ENCODE measurements at regions not wholly inside any gene's neighbourhood (a gene's known extent, or its start where the extent isn't known, plus 50 kb on each side); places are given as distances from the start of the nearest gene placed in this dataset.

DNA sequence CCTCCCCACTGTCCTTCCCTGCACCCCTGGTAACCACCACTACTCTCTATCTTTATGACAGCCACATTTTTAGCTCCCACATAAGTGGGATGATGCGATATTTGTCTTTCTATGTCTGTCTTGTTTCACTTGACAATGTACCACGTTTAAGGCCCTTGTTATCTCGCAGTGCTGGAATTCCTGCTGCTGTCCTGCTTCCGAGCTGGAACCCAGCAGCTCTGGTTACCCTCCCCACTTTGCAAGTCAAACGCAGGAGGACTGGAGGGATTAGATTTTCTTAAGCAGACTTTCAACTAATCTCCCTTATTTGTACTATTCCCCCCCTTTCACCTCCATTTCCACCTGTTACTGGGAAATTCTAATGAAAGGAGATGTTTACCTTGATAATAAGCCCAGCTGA, 59.1 kb upstream of the PDX1 start:
- intact Hi-C loops (cut with micrococcal nuclease; ENCODE audit: unreplicated experiment) = no loop called here
- POLR2A ChIA-PET = interaction anchor here (0.6 kb wide), 1 partner anchor 259 kb away, joined by 4 read pairs; no protein-coding TSS in a partner anchor
- Histone ChIP-seq H3K9me3 (ENCODE audit: low read length) (no peaks in the 10 kb centered on the region), H3K4me1 (ENCODE audit: insufficient read depth, low read length, poor library complexity, severe bottlenecking) (no peaks in the 10 kb centered on the region), H3K4me2 (ENCODE audit: low read length) (no peak overlapping the region), H3K4me3 (ENCODE audit: low read depth, low read length, poor library complexity, severe bottlenecking) (no peak overlapping the region), H3K9me2 (ENCODE audit: insufficient read depth, low read length) (no peaks in the 10 kb centered on the region), H3K36me3 (ENCODE audit: insufficient read depth, low read length) (no peaks in the 10 kb centered on the region), H3K27ac (ENCODE audit: low read depth, low read length, poor library complexity, severe bottlenecking) (no peak overlapping the region), H4K20me1 (ENCODE audit: insufficient read depth, low read length) (no peaks in the 10 kb centered on the region), H3K79me2 (ENCODE audit: insufficient read depth, low read depth, low read length) (no peaks in the 10 kb centered on the region), H2AFZ (ENCODE audit: low read length) (no peak overlapping the region)
- CTCF ChIA-PET (ENCODE audit: unreplicated experiment) = no interaction called here
- no TSS peak for BruUV-seq (replicated peaks)
- TF ChIP-seq CTCF (conservative IDR thresholded peaks at IDR 0.05; ENCODE audit: low read length) (no peak), EZH2phosphoT487 (IDR thresholded peaks at IDR 0.05; ENCODE audit: borderline replicate concordance, low read depth, low read length) (no peak)
- DNase-seq (ENCODE audit: low spot score) = no peak

- no peak for DNase-seq (ENCODE audit: low spot score)
- no TSS peak for BruUV-seq (replicated peaks)
- Histone ChIP-seq H3K79me2 (ENCODE audit: insufficient read depth, low read depth, low read length) (no peaks in the 10 kb centered on the region), H3K9me2 (ENCODE audit: insufficient read depth, low read length) (no peaks in the 10 kb centered on the region), H3K4me3 (ENCODE audit: low read depth, low read length, poor library complexity, severe bottlenecking) (no peak overlapping the region), H3K4me1 (ENCODE audit: insufficient read depth, low read length, poor library complexity, severe bottlenecking) (no peaks in the 10 kb centered on the region), H3K27ac (ENCODE audit: low read depth, low read length, poor library complexity, severe bottlenecking) (no peak overlapping the region), H3K9me3 (ENCODE audit: low read length) (no peaks in the 10 kb centered on the region), H4K20me1 (ENCODE audit: insufficient read depth, low read length) (no peaks in the 10 kb centered on the region), H3K36me3 (ENCODE audit: insufficient read depth, low read length) (no peaks in the 10 kb centered on the region), H3K4me2 (ENCODE audit: low read length) (no peak overlapping the region), H2AFZ (ENCODE audit: low read length) (no peak overlapping the region)
- ChIA-PET POLR2A (interaction anchor here (0.6 kb wide), 1 partner anchor 259 kb away, joined by 4 read pairs; no protein-coding TSS in a partner anchor), CTCF (ENCODE audit: unreplicated experiment) (no interaction called here)
- intact Hi-C loops (cut with micrococcal nuclease; ENCODE audit: unreplicated experiment) = no loop called here
- TF ChIP-seq CTCF (conservative IDR thresholded peaks at IDR 0.05; ENCODE audit: low read length) (no peak), EZH2phosphoT487 (IDR thresholded peaks at IDR 0.05; ENCODE audit: borderline replicate concordance, low read depth, low read length) (no peak)
Measured at GRCh38 chr13:27861165-27861564, 58.6 kb upstream of the PDX1 start.

- Histone ChIP-seq H3K9me3 (ENCODE audit: low read length) (no peaks in the 10 kb centered on the region), H4K20me1 (ENCODE audit: insufficient read depth, low read length) (no peaks in the 10 kb centered on the region), H3K27ac (ENCODE audit: low read depth, low read length, poor library complexity, severe bottlenecking) (no peak overlapping the region), H3K36me3 (ENCODE audit: insufficient read depth, low read length) (no peaks in the 10 kb centered on the region), H3K9me2 (ENCODE audit: insufficient read depth, low read length) (no peaks in the 10 kb centered on the region), H2AFZ (ENCODE audit: low read length) (no peak overlapping the region), H3K79me2 (ENCODE audit: insufficient read depth, low read depth, low read length) (no peaks in the 10 kb centered on the region), H3K4me1 (ENCODE audit: insufficient read depth, low read length, poor library complexity, severe bottlenecking) (no peaks in the 10 kb centered on the region), H3K4me3 (ENCODE audit: low read depth, low read length, poor library complexity, severe bottlenecking) (no peak overlapping the region), H3K4me2 (ENCODE audit: low read length) (no peak overlapping the region)
- ChIA-PET POLR2A (interaction anchor here (0.6 to 0.7 kb wide), 2 partner anchors 120 to 227 kb away, joined by 3 to 4 read pairs; no protein-coding TSS in a partner anchor), CTCF (ENCODE audit: unreplicated experiment) (interaction anchor here (1.0 kb wide), 1 partner anchor 64 kb away, joined by 3 read pairs; no protein-coding TSS in a partner anchor)
- peak; percentile 20 for DNase-seq (ENCODE audit: low spot score)
- intact Hi-C loops (cut with micrococcal nuclease; ENCODE audit: unreplicated experiment) = loop anchor here (1.0 kb wide), 1 partner anchor 115 kb away; no protein-coding TSS in a partner anchor
- BruUV-seq (replicated peaks) = no TSS peak
- TF ChIP-seq EZH2phosphoT487 (IDR thresholded peaks at IDR 0.05; ENCODE audit: borderline replicate concordance, low read depth, low read length) = no peak
- peak; percentile 88 for TF ChIP-seq CTCF (conservative IDR thresholded peaks at IDR 0.05; ENCODE audit: low read length)
Measured at GRCh38 chr13:27868641-27869435, 51.0 kb upstream of the PDX1 start.
